HG03442 (cell line): ENCODE measurements at regions not wholly inside any gene's neighbourhood (a gene's known extent, or its start where the extent isn't known, plus 50 kb on each side); places are given as distances from the start of the nearest gene placed in this dataset.

Experiments used
- ATAC-seq: cut with Tn5 transposase; IDR thresholded peaks from one replicate; pipeline ENCODE4 v1.9.1; 2021; ENCODE audit warnings: mild to moderate bottlenecking, moderate library complexity; ENCODE audit not compliant: unreplicated experiment

DNA sequence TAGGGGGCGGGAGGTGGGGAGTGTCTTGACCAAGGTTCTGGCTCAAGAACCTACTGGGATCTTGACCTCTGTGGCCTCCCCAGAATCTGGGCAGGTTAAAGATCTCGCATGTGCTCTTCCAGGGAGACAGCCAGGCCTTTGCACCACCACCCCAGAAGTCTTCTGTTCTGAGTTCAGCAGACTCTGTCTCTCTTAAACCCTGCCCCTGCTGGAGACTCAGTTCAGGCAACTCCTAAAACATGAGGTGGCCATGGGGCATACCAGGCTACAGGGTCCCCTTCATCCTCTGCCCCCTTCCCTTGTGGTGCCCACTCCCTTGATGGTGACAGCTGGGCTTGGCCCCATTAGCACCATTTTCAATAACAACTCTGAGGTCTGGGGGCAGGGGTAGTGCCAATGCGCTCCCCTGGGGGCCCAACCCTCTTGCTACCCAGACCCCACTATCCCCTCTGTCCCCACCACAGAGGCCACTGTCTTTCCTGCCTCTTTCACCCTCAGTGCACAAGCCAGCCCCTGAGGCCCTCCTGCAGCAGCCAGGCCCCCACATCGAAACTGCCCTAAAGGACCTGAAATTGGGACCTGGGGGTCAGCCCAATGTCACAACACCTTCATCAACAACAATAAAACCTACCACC lies 132.7 kb upstream of the RUNX3 start:
- no peak for ATAC-seq

DNA sequence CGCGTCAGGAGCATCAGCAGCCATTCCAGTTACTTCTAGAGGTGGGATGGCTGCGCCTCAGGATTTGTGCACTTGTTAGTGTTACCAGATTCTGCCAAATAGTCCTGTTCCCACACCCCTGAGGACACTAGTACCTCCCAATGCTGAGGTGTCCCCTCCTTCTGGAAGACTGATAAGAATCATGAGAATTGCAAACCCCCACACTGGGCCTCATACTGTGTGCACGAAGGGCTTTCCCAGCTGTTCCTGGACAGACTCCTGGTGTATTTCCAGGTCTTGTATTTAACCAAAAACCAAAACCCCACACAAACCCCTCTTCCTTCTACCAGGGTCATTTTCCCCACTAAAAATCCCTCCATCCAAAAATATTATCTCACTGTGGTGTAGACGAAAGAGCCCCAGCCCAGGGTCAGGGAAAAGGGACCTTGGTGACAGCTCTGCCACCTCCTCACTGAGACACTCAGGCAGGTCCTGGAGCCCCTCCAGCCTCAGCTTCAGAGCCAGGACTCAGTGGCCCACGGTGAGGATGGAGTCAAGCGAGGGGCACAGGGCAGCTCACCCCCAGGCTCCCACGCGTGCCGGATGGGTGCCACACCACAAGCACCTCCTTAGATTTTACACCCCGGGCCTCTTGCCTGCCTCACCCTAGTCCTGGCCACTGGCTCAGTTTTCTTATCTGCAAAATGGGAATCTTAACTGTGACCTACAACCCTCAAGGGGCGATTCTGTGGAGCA lies 131.4 kb upstream of the RUNX3 start:
- ATAC-seq, result no peak

DNA sequence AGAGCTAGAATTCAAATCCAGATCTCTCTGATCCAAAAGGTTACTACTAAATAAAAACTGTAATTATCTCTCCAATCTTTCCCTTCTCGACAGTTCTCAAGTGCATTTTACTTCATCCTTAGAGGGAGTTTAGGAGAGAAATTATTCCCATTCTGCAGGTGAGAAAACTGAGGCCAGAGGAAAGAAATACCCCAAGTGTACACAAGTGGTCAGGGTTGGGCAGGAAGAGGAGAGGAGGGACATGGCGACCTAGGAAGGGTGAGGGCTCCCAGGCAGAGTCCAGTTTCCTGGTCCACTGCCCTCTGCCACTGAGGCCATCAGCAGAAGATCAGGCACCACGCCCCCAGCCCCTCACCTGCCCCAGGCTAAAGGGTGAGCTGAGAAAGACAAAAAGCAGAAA lies 127.1 kb upstream of the RUNX3 start:
- ATAC-seq, result no peak

DNA sequence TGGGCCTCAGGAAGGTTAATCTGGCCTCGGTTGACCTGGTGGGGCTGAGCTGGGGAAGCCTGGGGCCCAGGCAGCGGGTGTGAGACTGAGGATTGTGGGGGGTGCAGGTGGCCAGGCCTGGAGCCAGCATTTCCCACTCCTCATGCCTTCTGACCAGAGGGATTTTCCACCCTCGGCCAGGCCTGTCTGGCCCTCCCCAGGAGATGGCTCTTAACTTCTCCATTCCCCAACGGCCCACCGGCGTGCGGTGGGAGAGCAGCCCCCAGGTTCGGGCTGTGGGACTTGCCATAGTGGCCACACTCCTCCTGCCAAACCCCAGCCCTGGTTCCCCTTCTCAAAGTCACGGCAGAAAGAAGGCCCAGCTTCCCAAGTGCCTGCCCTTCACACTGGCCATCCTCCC lies 126.5 kb upstream of the RUNX3 start:
- no peak for ATAC-seq

DNA sequence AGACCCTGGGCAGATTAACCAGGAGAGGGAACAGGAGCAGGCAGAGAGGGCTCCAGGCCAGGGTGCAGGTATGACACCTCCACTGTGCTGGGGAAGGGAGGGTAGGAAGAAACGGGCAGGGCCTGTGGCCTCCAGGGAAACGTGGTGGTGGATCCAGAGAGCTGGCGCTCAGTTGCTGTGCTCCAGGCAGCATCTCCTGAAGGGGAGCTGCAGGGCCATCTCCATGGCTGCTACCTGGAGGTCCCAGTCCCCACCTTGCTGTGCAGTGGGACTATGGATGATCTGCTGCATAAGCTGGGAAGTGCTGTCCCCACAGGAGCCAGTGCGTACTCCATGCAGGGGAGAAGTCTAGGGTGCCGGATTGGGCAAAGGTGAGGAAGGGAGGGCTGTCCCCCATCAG lies 125.9 kb upstream of the RUNX3 start:
- no peak for ATAC-seq

DNA sequence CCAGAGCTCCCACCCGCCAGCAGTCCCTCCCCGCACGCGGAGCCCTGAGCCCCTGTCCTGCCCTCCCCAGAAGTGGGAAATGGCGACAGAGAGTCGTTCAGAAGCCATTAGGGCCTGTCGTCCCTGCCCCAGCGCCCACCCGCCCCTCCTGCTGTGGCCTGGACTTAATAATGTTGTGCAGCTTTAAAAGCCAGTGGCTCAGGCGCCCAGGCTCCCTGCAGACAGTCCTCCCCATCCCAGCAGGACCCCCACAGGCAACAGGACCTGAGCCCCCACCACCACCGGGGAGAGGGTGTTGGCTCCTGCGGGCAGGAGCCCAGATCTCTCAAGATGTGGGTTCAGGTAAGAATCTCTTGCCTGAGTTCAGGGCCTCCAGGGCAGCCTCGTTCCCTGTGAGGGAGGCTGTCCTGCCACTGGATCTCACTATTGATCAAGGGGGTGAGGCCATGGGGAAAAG lies 125.3 kb upstream of the RUNX3 start:
- ATAC-seq, result no peak

DNA sequence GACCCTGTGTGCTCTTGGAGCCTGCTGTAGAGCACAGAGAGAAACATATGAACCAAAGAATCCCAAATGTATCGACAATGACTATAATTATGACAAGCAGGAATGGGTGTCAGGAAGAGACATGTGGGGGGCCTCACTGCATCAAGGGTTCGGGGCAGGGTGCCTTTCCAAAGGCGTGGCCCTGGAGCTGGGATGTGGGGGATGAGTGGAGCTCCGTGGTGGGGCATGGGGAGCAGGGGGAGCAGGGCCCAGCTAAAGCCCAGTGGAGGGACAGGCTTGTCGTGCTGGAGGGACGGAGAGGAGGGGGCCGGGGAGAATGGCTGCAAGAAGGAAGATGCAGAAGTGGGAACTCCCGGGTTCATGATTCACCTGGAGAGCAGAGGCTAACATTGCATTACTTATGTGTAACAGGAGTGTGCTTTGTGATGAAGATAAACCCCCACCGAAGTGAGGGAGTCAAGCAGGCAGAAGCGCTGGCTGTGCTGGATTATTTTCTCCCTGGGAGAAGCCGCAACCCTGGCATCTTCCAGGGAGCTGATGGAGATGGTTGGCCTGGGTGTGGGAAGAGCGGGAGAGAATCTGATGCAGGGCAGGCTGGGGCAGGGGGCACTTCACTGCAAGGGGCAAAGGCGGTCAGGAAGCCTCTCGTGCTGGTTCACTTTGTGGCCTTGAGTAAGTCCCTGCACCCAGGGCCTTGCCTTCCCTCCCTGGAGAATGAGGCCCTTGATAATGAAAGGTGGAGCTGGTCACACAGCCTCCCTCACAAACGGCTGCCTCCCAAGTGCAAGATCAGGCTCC lies 124.6 kb upstream of the RUNX3 start:
- no peak for ATAC-seq

DNA sequence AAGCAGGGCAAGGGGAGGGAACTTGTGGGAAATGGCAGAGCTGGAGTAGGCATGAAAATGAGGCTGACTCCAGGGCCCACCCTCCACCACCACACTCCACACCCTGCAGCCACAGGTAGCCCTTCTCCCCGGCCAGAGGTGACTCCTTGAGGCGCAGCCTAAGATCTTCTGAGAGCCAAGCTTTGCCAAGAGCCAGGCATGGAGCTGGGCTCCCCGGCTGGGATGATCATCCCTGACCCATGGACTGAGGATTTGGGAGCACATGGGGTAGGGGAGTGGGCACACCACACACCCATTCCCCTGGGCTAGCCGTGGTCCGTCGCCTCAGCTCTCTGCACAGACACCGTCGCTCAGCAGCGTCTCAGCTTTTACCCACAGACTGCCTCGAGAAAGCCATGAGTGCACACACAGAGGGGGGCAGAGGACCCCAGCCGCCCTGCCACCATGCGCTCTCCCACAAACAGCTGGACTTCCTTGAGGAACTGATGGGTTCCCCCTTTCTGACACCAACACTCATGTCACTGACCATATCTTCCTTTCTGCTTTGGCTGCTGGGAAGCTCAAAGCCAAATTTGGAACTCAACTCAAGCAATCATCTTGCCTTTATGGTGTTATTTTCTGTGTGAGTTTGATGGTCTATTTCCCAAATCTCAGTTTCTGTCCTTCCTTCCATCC lies 123.6 kb upstream of the RUNX3 start:
- no peak for ATAC-seq

DNA sequence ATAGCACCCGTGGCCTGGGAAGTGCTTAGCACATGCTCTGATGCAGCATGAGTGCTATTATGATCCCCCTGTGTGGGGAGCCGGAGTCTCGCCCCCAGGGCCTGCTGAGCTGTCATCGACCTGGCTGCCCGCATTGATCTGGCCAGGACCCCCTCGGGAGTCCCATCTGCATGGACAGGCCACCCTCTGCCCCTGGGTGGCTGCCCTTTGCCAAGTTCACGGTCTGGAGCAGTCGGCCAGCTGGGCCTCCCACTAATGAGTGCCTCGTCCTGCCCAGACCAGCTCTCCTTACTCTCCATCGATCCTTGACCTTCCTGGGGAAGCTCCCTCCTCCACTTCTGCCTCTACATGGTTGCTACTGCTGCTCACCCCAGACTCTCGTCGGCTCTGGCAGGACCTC lies 121.8 kb upstream of the RUNX3 start:
- ATAC-seq, result no peak

DNA sequence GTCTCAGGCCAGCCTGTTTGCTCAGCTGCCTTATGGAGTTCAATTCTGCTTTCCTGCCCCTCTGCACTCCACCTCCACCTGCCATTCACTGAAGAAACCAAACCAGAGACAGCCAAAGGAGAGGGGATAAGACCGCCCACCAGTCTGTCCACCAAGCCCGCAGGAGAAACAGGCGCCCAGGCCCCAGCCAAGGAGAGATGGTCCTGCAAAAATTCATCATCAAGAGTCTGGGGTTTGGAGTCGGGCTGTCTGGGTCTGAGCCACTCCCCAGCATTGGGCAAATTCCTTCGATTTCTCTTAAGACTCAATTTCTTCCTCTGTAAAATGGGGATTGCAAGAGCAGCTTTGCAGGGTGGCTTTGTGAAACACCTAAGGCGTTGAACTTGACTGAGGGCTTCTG lies 121.4 kb upstream of the RUNX3 start:
- no peak for ATAC-seq

DNA sequence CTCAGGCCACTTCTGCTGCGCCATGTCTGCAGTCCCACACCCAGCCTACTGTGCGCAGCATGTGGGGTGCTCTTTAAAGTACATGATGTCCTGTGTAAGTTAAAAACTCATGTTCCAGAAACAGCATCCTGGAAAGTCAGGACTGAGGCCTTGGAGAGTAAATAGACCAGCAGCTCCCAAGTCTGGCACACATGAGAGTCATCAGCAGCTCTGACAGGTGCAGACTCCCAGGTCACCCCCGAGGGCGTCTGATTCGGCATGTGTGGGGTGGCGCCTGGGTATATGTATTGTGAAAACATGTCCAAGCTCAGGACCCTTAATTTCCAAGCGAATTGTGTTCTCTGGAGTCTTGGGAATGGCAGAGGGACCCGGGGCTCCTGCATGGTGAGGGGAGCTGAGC lies 120.1 kb upstream of the RUNX3 start:
- no peak for ATAC-seq

DNA sequence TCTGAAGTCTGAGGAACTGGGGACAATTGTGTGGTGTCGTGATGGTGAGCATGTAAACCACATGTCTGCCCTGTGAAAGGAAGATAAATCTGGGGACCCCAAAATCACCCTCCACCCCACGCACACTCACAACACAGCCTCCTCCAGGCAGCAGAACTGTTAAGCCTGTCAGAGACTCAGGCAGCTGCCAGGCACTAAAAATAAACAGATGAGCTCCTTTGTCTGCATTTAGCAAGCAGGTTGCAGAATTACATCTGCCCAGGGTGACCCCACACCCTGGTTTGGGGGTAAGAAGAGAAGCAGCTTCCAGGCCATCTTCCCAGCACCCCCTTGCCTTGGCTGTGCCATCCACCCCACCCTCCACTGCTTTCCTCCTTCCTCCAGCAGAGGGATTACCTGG lies 119.1 kb upstream of the RUNX3 start:
- ATAC-seq, result no peak

DNA sequence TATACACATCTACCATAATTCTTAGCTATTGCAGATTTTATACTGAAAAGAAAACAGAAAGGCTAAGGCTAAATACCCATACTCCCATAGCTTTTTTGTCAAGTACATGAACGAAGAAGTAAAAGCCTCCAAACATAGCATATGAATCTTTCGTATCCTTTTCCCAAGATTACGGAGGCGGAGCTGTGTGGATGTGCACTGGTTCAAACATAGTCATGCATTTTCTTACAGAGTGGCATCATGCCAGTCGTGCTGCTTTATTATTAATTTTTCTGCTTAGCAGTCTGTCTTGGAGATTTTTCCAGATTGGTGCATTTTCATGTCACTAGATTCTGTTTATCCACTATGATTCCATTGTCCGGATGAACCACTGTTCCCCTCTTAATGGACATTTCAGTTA lies 118.7 kb upstream of the RUNX3 start:
- ATAC-seq, result no peak

DNA sequence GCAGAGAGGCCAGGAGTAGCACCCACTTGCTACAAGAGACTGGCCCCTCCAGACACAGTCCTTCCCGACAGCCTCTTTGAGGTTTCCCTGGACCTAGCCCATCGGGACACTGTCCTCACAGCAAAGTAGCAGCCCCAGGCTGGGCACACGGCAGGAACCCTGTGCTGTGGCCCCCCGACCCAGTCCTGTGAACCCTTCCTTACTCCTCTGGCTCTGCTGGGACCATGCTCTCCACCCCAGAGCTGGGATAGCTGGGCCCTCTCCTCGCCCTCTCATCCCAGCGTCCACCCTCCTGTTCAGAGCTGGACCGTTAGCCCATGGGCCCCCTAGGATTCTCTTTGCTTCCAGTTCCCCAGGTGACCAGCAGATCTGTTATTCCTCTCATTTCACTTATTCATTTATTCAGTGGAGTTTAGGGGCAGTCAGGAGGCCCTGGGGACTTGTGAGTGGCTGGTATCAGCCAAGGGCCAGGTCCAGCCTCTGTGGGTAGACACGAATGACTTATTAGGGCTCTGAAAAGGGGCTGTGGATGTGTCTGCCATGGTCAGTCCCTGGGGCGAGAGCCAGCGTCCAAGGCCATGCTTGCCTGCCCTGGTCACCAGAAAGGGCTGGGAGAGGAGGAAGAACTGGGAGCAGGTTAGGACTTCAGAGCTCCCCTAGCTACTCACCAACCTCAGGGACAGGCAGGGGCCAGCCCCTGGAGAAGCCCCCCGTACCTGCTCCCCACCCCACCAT lies 117.6 kb upstream of the RUNX3 start:
- ATAC-seq, result no peak

DNA sequence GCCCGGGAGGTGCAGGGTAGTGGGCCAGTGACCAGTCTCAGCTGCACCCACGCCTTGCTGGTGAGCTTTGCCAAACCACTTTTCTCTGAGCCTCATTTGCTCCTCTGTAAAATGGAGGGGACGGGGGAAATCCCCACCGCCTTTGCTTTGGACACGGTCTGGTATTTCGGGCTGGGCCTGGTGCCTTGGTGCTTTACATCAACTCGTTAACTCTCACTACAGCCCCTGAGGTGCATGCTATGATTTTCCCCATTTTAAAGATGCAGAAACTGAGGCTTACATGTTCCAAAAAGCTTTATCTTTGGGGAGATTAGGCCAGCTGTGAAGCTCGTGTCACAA lies 116.1 kb upstream of the RUNX3 start:
- no peak for ATAC-seq

DNA sequence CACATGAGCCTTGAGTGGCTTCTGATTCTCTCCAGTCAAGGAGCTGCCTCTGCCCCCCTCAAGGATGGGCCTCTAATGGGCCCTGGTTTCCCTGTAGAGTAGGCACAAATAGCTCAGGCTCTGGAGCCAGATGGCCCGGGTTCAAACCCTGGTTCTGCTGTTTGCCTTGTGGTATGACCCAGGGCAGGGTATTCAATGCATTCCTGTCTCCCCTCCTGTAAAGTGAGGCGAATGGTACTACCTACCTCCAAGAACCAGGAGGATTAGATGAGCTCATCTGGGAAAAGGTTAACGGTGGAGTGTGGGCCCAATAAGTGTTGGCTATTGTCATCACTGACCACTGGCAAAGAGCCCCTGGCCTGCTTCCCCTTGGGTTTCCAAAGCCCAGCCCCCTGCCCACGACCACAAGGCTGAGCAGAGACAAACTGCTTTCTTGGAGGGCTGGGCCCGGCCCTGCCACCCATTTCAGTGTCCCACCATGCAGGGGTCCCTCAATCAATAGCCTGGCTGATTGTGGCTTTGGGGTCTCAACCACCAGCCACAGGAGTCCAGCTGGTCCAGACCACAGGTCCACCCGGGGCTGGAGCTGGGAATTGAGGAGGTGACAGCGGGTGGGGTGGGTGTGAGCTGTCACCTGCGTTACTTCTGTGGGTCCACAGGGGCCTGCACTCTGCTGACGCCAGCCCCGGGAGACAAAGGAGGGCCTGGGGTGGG lies 115.6 kb upstream of the RUNX3 start:
- ATAC-seq, result no peak

DNA sequence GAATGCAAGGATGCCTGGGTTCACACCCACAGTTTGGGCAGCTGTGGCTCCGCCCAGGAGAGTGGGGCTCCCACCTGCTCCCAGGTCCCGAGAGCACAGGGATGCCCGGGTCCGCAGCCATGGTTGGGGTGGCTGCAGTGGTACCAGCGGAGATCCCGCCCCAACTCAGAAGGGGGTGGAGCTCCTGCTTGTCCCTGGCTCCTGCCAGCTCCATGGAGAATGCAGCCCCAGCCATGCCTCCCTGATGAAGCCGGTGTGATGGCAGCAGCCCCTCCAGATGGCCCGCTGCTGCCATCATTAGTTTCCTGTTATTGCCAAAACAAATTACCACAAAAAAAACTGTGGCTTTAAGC lies 113.1 kb upstream of the RUNX3 start:
- ATAC-seq, result no peak

DNA sequence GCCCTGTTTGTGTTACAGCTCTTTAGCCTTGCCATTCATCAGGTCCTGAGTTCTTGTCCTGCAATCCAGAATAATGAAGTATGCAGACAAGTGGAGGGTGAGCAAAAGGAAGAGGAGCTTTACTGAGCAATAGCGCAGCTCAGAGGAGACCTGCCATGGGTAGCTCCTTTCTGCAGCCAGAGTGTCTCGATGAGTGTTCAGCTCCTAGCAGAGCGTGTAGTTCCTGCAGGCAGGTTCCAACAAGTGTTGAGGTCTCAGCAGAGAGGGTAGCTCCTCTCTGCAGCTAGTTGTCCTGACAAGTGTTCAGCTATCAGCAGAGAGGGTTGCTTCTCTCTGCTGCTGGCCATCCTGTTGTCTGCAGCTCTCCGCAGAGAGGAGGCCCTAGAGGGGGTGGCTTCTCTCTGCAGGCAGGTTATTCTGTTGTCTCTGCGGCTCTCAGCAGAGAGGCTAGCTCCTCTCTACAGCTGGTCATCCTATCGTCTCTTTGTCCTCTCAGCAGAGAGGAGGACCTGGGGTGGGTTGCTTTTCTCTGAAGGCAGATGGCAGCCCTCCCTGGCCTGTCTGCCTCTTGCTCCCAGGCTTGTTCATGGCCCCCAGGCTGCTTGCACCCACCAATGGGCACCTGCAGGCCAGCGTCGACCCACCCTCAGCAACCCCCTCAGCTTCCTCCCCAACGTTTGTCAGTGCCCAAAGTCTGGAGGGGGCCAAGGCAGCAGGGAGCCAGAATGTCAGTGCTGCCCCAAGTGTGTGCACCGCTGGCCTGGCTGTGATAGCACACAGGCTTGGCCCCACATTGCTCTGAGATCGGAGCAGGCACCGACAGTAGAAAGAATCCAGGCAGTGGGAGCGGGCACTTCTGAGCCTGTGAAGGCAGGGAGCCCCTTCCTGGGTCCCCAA lies 112.5 kb upstream of the RUNX3 start:
- no peak for ATAC-seq

DNA sequence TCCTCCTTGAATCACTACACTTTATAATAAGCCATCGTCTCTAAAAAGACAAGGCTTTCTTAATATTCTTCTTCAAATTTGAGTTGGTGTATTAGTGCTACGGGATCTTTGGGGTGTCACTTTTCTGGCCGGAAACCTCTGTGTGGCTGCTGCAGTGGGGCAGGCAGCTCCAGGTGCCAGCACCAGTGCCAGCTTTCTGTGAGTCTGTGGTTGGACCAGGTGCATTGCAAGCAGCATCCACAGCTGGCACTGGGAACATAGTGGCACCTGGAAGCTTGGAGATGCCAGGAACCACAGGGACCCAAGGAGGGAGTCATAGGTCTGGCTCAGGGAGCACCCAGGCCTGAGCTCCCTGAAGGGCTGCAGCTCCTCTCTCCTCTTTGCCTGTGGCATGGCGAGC lies 111.8 kb upstream of the RUNX3 start:
- ATAC-seq, result no peak
